Activated T-cell treated with anti-CD3 and anti-CD28 coated beads for 48 hours (primary cell): ENCODE measurements at regions not wholly inside any gene's neighbourhood (a gene's known extent, or its start where the extent isn't known, plus 50 kb on each side); places are given as distances from the start of the nearest gene placed in this dataset.

Experiments used
- DNase-seq: peaks from one replicate; pipeline ENCODE4 v3.0.0-alpha.2; 2020; ENCODE audit warnings: low read depth

DNA sequence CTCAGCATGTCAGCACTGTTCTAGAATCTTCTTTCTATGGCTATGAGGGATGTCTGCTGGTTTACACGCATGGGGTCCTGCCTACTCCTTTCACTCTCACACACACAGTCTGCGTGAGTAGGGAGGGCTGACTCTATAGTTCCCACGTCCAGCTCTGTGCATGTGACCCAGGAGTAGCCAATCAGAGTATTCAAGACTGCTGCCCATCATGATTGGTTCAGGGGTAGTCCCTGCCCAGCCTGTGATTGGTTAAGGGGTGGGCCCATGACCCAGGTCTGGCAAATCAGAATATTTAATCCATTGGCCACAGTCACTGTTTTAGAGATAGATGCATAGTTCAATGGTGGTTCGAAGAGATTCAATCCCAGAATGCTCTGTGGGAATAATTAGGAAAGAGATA is 151.3 kb upstream of the IRX3 start:
- DNase-seq = no peak

DNA sequence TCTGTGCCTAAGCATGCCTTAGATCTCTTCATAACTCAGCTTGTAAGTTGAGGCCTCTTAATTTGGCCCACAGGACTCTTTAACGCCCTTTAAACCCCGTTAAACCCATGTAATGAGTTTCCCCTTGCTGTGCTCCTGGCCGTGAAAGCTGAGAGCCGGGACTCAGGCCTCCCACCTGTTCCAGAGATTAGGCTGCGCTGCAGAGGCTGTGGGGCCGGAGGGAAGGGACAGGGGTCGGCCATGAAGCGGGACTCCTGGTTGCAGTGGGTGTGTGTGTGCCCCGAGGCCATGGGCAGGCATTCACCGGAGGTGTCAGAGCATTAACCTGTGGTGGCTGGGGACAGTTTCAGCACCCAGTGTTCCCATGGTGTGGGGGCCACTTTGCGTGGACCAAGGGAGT is 150.8 kb upstream of the IRX3 start:
- DNase-seq = no peak

DNA sequence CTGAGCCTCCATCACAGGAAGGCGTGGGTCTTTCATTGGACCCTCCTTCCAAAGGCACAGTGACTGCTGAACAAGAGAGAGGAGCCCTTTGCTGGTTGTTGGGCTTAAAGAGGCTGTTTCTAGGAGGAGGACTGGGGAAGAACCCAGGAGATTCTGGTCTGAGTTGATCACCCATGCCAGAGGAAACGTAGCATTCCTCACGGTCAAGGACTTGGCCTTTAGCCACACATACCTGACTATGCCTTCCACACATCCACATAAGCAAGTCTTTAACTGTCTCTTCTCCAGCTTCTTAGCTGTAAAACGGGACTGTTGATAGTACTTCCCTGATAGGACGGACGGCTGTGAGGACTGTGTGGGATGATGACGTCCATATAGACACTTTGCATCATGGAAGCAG is 149.8 kb upstream of the IRX3 start:
- DNase-seq = no peak

DNA sequence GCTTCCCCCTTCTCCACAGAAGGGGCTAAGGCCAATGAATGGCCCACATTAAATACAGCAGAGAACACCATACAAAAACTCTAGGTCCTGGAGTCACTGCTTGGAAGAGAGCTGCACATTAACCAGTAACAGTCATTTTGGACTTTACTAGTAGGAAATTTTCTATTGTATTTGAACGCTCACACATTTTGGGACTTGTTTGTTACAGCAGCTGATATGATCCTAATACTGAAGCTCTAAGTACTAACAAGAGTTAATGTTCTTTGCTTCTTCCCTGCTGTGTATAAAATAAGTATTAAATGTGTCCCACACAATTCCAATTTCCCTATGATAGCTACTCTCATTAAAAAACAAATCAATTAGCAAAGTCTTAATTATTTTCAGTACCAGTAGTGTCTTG is 148.3 kb upstream of the IRX3 start:
- DNase-seq = no peak

DNA sequence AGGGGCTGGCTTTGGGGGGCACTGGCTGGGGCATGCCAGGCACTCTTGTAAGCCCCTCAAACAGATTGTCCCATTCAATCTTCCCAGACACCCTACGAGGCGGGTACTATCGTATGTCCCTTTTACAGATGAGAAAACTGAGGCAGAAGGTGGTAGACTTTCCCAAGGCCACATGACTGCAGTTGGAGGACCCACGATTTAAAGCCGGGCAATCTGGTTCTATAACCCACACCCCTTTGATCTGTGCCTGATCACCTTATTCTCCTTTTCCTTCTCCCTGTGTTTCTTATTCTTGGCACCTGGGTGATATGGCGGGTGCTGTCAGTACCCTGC is 146.3 kb upstream of the IRX3 start:
- DNase-seq = no peak

DNA sequence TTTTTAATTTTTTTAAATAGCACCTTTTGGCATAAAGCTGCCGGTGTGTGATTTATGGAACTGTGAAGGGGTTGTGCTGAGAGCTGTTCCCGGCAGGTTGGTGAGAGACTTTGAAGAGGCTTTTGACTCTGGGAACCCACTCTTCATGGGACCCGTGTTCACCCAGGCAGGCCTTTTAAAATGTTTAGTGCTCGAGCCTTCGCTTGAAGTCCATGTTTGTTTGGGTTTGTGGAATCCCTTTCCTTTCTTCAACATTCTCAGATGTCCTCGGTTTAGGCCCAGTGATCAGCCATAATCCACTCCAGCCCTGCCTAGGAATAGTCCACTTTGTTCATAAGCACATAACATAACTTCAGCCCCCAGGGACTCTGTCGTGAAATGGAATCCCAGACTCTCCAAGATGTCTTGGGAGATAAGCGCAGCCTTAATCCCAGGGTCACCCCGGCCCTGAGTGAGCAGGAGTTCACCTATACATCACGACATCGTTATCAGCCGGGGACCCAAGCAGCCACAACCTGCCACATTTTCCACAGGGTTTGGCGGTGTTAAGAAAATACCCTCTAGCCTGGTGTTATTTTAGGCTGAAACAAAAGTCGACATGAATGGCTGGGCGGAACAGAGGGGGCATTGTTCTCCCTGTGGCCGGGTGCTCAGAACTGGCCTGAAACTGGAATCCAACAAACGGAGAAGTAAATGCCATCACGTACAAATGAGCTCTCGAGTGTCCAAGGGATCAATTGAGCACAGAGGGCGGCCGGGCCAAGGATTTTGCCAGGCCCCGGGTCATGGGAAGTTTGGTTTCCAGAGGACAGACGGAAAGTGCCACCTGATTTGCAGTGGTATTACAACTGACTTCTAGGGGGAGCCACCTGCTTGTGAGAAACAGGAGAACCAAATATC is 145.7 kb upstream of the IRX3 start:
- no peak for DNase-seq

DNA sequence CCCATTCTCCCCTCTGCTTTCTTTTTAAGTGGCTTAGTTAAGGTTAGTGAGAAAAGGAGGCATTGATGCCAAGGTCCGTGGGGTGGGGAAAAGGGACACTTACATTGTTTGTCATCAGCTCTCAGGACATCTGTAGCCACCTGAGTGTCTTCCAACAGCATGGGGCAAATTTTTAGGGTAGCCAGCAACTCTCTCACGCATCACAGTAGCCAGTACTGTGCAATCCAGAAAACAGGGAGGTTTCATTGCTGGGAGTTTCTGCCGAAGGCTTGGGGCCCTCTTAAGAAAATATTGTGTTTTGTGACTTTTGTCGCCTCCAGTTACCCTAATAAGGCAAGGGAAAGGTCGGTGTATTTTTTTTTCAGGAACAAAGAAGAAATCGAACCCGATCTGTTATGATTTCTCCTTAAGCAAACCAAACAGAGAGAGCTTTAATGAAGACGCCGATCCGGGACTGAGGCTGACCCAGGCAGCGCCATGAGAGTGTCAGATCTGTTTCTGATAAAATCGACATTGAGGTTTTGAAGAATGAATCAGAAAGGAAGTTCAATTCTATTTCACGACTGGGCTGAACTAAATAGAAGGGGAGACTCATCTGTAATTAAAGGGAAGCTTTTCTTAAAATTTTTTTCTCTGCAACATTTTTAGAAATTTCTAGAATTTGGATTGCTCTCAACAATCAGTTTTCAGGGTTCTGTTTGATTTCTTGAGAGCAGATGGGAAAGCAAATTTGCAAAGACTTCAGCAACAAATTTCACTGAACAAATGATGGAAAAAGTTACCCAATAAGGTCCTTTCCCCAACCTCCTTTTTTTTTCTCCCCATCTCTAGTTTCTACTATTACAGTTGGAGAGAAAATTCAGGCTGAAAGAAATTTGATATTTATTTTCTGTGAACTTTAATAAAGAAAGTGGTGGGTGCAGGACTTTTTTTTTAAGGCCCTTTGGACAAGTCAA is 144.7 kb upstream of the IRX3 start:
- no peak for DNase-seq

DNA sequence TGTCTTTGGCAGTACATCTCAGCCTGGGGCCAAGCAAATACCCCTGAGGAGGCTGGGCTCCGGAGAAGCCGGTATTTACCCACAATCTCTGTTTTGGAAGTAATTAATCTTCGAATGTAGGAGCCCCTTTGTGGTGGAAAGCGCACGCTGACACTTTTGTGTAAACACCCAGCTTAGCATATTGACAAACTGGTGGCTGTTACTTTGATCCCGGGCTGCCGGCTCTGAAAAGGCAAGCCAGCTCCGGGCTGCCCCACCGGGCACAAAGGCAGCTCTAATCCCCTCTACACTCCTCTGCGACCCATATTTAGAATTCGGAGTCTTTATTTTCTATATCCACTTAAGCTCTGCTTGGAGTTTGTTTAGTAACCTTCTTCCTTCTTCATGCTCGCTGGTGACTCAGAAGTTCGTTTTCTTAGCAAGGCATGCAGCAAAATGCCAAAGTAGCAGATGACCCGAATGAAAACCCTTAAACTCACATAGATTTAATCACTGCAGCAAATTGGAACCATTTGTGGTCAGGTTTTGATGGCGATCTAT is 144.0 kb upstream of the IRX3 start:
- DNase-seq = no peak

DNA sequence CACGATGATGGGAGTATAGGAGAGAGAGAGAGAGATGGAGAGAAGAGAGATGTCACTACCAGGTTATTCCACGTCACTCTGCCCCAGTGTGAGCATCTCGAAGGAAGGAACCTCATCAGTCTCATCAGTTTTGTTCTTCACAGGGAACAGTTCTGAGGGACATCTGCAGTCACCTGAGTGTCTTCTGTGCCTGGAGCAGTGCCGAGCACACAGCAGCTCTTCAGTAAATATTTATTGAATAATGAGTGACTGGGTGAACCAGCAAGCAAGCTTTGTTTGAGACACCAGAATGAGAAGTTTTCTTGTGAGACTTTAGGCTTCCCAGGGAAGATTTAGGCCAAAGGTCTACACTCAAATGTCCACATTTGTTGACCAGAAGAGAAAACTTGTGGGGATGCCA is 142.4 kb upstream of the IRX3 start:
- no peak for DNase-seq

DNA sequence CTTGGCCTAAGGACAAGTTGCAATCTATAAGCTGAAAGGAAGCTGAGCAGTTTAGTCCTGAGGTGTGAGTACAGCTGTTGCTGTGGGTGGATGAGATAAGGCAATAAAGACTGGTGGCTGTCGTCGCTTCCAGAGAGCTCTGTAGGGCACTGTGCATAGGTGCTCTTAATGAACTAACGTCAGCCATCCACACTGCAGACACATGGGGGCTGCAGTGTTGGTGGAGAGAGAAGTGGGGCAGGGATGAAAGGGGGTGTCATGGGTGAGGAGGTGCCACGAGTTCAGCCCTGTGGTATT is 139.9 kb upstream of the IRX3 start:
- DNase-seq = no peak

DNA sequence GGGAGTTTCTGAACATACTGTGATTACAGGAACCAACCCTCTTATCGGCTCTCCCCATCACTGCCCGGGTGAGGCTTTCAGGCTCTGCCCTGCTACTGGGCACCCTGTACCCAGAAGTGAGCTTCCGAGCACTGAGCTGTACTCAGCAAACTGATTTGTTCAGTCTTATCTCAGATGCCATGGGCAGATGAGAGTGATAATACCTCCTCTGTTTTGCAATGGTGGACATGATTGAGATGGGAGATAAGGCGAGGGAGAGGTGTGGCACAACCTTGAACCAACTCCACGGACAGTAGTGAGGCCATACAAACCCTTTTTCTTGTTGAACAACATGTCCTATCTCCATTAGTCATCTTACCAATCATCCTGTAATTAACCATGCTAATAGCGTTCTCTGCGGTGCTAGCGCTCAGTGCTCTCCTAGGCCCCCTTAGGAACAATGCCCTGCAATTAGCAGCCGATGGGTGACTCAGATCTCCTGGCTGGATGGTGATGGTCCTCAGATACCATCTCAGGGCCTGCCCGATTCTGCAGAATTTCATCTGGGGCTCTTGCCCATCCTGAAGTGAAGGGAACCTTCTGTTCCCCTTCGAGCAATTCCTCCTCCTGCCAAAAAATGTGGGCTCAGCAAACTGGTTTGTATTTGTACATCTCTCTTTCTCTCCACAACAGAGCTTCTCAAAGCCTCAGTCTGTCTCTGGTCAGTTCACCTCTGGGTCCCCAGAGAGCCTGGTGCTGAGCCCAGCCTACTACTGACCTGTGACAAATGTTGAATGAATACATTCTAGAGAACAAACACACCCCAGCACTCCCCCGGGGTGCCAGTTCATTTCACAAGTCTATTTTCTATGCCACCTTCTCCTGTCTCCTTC is 139.3 kb upstream of the IRX3 start:
- DNase-seq = no peak

DNA sequence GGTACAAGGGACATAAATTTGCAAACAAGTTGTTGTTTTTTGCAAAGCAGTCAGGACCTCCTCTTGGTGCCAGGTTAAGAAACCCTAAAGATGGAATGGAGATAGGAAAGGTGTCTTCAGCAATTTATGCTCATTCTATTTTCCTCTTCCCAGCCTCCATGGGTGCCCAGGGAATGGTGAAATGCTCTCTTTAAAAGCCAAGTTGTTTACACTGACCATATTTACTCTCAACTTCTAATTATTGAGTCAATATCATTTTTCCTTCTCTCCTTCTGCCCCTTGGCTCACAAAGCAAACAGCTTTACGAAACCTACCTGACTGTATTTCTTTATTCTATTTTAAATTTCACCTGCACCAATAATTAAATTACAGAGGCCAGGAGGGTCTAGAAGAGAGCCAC is 138.5 kb upstream of the IRX3 start:
- no peak for DNase-seq

DNA sequence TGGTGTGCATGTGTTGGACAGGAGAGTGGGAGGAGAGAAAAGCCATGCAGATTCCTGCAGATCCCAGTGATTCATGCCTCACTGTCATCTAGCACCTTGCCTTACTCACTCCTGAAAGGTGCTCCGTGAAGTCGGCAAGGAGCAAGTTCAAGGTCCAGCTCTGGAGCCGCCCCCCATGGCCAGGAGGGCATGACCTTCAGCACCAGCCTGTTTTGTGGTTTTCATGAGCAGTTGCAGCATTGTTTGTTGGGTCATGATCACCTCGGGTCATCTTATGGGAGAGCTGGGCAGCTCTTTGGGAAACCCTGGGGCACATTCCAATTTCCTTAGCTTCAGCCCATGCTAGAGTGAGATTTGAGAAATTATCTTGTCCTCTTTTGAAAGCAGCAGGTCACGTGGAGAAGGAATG is 137.5 kb upstream of the IRX3 start:
- DNase-seq = no peak

DNA sequence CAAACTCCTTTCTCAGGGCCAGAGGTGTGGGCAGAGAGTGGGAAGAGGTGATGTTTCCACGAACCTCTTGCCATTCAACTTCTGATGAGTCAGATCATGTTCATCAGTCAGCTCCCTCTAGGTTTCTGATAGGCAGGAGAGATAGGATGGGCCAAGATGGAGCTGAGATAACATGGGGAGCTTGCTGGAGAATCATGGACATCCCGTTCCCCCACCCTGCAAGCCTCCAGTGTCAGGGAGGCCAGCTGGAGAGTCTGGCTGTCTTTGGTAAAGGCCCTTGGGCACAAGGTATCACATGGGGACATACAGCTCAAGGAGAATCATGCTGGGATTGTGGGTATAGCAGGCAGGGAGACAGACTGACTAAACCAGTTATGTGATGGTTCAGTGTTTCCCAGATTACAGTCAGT is 136.0 kb upstream of the IRX3 start:
- DNase-seq = no peak

DNA sequence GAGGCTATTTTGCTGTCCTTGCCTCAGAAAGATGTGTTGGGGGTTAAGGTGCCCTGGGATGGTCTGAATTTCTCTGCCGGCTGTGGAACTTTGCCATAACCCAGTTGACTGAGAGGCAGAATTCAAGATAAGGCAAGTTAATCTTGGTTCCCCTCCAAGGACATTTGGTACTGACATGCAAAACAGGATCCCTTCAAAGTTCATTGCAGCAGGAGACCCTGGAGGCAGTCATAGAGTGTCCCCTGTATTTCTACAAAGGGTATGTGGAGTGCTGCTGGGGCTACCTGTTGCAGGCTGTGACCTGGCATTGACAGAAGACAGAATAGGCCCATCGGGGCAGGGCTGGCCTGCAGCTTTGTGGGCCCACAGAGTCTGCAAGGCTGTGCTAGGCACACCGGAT is 135.6 kb upstream of the IRX3 start:
- DNase-seq = no peak

DNA sequence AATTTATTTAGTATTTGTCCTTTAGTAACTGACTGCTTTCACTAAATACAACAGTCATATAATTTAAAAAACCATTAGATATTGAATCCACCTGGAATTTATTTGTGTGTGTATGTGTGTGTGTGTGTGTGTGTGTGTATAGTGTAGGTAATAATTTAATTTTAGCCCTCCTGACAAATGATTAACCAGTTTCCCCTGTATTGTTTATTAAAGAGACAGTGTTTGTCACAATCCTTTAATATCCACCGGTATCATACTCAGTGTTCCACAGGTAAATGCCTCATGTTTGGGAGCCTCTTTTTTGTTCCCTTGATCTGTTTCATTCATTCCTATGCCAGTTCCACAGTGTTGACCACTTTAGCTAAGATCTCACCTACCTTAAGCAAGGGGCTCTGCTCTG is 134.6 kb upstream of the IRX3 start:
- no peak for DNase-seq

DNA sequence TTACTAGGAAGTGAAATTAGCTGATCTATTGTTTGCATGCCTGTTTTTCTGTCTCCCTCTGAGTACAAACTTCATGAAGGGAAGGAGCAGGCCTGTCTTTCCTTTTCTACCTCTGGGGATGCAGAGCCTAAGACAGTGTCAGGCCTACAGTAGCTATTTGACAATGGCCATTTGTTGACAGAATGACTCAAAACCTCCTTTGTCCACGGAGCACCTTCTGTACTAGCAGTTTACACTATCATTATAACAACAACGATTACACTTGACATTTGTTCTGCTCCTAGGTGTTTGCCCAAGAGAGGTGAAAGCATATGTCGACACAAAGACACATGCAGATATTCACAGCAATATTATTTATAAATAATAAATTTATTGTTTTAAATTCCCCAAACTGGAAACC is 132.3 kb upstream of the IRX3 start:
- DNase-seq = no peak

DNA sequence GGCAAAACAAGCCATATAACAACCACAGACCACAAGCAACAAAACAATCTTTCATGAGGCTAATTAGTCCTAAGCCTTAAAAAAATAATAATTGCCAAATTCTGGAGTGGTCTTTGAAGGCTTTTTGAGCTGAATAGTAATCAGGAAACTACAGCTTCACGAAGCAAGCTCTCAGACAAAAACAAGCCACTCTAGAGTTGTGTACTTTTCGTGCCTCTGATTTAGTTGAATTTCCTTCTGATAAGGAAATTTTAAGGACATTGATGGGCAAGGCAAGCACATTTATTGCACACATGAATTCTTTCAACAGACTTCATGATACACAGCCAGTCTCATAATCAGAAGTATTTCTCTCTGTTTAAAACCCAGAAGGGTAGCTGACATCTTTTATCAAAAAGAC is 130.8 kb upstream of the IRX3 start:
- no peak for DNase-seq

DNA sequence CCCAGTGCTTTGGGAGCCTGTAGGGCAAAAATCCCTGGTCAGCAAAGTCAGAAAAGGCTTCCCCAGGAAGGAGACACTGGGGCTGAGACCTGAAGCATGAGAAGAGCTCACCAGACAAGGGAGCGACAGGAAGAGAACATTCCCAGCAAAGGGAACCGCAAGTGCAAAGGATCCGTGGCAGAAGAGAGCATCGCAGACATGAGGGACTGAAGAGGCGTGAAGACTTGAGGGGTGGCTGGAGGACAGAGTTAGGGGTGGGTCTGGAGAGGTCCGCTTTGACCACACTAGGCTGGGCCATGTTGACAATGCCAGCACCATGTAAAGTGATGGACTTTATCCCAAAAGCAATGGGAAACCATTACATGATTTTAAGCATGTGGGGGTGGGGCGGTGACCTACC is 128.1 kb upstream of the IRX3 start:
- no peak for DNase-seq

DNA sequence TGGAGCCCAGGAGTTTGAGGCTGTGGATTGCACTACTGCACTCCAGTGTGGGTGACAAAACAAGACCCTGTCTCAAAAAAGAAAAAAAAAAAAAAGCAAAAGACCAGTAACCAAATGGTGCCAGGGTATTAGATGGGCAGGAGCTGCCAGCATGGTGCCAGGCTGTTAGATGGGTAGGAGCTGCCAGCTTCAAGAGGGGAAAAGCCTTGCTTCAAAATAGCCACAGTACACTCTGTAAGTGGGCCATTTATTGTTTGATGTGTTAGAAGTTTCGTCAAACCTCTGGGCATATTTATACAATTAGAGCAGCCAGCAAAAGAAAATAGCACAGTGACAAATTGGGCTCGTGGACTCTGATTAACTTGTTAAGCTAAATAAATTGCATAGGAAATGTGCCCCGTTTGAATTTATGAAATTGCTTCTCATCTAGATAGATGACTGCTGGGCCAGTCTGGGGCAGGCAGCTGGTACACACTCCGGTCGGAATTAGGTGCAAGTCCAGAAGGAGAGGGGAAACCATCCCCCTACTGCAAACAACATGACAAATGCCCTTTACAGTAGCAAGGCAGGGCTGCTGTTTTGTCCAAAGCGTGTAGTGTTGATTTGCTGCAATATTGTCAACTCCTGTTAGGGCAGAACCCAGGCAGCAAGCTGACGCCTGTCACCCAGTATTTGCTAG is 126.3 kb upstream of the IRX3 start:
- no peak for DNase-seq

DNA sequence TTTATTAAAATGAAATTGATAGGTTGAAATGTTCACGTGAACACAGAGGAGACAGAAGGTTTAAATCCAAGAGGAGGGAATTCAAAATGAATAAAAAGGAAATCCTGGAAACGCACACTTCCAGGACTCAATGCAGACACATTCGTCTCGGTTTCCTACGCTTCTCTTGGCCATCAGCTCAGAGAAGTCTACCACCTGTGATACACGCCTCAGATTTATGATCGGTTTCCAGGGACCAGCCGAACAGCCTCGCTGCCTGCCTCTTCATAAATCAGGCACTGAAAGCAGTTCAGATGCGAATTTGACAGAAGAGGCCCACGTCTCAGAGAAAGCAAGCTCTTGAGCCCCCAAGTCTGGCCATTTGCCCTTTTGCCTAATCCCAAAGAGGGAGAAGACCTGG is 125.5 kb upstream of the IRX3 start:
- DNase-seq = no peak

DNA sequence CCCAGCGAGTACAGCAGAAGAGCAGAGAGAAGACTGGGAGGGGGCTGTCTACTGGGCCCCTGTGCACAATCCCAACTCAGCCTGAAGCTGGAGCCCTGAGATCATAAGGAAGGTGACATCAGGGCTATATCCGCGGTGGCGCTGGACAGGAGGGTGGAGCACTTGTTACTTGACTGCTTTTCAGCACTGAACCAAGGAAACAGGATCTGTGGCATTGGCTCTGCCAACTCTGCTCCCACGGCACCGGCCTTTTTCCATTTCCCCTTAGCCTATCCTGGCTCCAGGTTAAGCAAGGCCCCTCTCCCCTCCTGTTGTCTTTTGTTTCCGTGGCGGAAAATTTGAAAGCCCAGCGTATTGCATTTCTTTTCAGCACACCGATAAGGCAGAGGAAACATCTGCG is 125.0 kb upstream of the IRX3 start:
- DNase-seq = no peak
